ENCODE measurements at regions not wholly inside any gene's neighbourhood (a gene's known extent, or its start where the extent isn't known, plus 50 kb on each side); places are given as distances from the start of the nearest gene placed in this dataset.

- TF ChIP-seq REST (IDR thresholded peaks at IDR 0.05), result no peak
Measured at GRCh38 chr6:22042706-22043105, 254.1 kb downstream of the PRL start (continued).

- no peaks in the 10 kb centered on the region for H3K9me3 ChIP-seq (ENCODE audit: control insufficient read depth in 4 of 4, low read length in 3 of 4)
- H3K9ac ChIP-seq (ENCODE audit: low read depth in 1 of 2, low read length in 2 of 2), result no peak overlapping the region
- no peaks in the 10 kb centered on the region for H3K36me3 ChIP-seq (ENCODE audit: control insufficient read depth in 4 of 4, insufficient read depth in 3 of 4, low read depth in 1 of 4, low read length in 3 of 4)
- H3K27ac ChIP-seq (ENCODE audit: low read depth in 1 of 2, low read length in 2 of 2), result peak overlapping the region in 1 of 2 donors; percentile 20
- no peaks in the 10 kb centered on the region for H3K4me1 ChIP-seq (ENCODE audit: control insufficient read depth in 4 of 4, insufficient read depth in 4 of 4, low read length in 3 of 4)
- H3K27me3 ChIP-seq (ENCODE audit: control insufficient read depth in 4 of 4, insufficient read depth in 4 of 4, low read length in 3 of 4), result no peaks in the 10 kb centered on the region
- H3K4me3 ChIP-seq (ENCODE audit: low read depth in 1 of 3, low read length in 3 of 3), result no peak overlapping the region
- WGBS, result 53% methylated on average over 7 of the region's 7 CpGs
- no peak for TF ChIP-seq CTCF (IDR thresholded peaks at IDR 0.05; ENCODE audit: low read depth, low read length, missing input control)
- TF ChIP-seq NR2F2 (IDR thresholded peaks at IDR 0.05), result peak; percentile 32
- DNase-seq (ENCODE audit: low spot score), result no peak
Measured at GRCh38 chr6:22043284-22043962, 253.4 kb downstream of the PRL start.

GRCh38 chr6:22045261-22045912, 251.4 kb downstream of the PRL start:
- Histone ChIP-seq H3K4me3 (ENCODE audit: low read depth in 1 of 3, low read length in 3 of 3) (no peak overlapping the region), H3K36me3 (ENCODE audit: control insufficient read depth in 4 of 4, insufficient read depth in 3 of 4, low read depth in 1 of 4, low read length in 3 of 4) (no peaks in the 10 kb centered on the region), H3K27ac (ENCODE audit: low read depth in 1 of 2, low read length in 2 of 2) (no peak overlapping the region), H3K27me3 (ENCODE audit: control insufficient read depth in 4 of 4, insufficient read depth in 4 of 4, low read length in 3 of 4) (no peaks in the 10 kb centered on the region), H3K9ac (ENCODE audit: low read depth in 1 of 2, low read length in 2 of 2) (no peak overlapping the region), H3K4me1 (ENCODE audit: control insufficient read depth in 4 of 4, insufficient read depth in 4 of 4, low read length in 3 of 4) (no peaks in the 10 kb centered on the region), H3K9me3 (ENCODE audit: control insufficient read depth in 4 of 4, low read length in 3 of 4) (no peaks in the 10 kb centered on the region)
- WGBS, result 82% methylated on average over 3 of the region's 3 CpGs
- DNase-seq (ENCODE audit: low spot score), result no peak
- TF ChIP-seq MAX (IDR thresholded peaks at IDR 0.05) (no peak), RAD21 (IDR thresholded peaks at IDR 0.05) (no peak), TAF1 (conservative IDR thresholded peaks at IDR 0.05) (no peak), ATF3 (IDR thresholded peaks at IDR 0.05) (no peak), REST (IDR thresholded peaks at IDR 0.05) (no peak), HNF4G (IDR thresholded peaks at IDR 0.05) (no peak), RXRA (IDR thresholded peaks at IDR 0.05) (no peak), SP1 (IDR thresholded peaks at IDR 0.05) (no peak), FOXA2 (IDR thresholded peaks at IDR 0.05) (no peak), CTCF (IDR thresholded peaks at IDR 0.05; ENCODE audit: low read depth, low read length, missing input control) (no peak), HNF4A (conservative IDR thresholded peaks at IDR 0.05) (no peak), EGR1 (IDR thresholded peaks at IDR 0.05; ENCODE audit: low read depth in 2 of 2) (no peak), JUND (IDR thresholded peaks at IDR 0.05) (no peak), NR2F2 (IDR thresholded peaks at IDR 0.05) (no peak)
